Colon (tissue), 2 donors: ENCODE measurements at regions not wholly inside any gene's neighbourhood (a gene's known extent, or its start where the extent isn't known, plus 50 kb on each side); places are given as distances from the start of the nearest gene placed in this dataset.

Experiments used
- FAIRE-seq: peaks from 2 replicates; lab custom pipeline; 2012; peaks lifted over from hg19 to GRCh38; lab: Jason Lieb, UNC
- donor health status: control.
- donor health status: control.

DNA sequence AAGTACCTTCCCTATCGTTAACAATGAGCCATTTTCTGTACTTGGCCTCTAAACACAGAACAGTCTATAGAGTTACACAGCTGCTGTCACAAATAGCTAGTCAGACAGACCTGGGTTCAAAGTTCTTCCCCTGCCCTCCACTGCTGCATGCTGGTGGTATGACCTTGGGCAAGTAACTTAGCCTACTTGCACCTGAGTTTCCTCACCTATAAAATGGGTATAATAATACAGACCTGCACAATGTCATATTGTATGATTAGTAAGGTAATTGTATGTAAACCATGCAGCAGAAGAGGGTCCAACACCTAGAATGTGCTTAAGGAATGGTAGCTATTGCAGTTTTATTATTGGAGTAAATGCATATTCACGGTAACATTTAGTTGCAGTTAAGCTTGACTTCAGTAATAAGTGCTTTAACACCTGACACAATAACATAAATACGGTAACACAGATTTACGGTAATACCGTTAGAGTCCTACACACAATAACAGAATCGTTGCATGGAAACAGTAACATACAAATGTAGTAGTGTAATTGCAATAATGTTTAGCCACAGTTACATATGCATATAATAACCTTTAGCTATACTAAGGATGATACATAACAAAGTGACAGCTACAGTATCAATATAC lies 193.3 kb upstream of the CSF3R start:
- FAIRE-seq = no peak

DNA sequence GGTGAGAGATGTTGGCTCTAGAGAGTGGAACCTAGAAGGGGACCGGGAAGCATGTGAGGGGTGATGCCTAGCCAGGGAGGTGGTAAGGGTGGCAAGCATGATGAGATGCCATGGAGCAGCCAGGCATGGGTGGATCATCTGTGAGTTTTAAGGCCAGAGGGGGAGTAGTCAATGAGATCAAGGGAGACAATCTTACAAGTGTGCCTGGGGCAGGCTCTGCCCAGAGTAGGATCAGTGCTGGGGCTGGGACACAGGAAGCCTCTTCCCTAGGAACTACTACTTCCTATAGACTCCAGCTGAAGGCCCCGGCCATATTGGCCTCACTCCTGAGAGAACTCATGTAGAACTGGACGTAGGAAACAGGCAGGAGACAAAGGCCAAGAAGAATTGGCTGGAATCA lies 192.4 kb upstream of the CSF3R start:
- no peak for FAIRE-seq

DNA sequence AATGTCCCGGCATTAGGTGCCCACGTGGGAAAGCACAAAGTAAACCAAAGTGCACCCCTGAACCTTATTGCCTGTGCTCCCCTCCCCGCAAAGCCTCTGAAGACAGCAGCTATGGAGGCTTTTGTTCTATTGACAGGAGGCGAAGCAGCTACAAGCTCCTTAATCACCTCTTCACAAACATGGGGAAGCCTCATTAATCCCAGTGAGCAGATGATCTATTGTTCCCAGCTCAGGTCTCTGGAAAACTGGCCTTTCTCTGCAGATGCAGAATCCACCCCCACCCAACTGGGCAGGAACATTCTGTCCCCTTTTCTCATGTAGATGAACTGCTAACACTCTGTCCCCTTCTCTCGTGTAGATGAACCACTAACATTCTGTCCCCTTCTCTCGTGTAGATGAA lies 190.5 kb upstream of the CSF3R start:
- FAIRE-seq = no peak

DNA sequence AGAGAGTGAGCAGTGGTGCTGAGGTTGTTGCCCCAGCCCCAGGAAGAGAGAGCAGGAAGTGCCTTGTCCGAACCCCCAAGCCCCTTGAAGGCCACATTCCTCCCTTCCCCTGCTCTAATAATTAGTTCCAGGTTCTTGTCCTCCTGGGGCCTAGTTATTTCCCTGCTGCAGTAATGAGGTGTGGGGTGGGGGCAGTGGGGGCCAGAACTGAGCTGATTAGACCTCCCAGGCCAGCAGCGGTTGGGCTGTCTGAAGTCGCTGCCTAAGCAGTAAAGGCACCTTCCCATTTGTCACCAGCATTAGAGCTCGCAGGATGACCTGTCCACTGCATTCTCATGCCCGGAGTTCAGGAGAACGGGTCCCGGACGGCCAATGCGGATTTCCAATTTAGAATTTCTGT lies 186.5 kb upstream of the CSF3R start:
- FAIRE-seq = no peak

DNA sequence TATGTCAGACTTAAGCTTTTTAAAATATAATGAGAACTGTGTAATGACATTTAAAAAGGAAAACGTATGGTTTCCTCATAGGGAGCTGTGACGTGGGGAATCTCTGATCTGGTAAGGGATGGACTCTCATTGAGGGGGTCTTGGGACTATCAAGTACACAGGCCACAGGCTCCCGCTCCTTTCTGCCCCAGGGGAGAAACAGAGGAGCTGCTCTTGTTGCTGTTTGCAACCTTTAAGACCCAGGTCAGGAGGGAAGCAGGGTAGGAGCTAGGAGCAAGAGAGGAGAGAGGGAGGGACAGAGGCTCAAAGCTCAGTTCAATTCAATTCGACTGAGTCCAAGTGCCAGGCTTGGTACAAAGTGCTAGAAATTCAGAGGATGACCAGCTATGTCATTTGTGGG lies 185.1 kb upstream of the CSF3R start:
- no peak for FAIRE-seq

DNA sequence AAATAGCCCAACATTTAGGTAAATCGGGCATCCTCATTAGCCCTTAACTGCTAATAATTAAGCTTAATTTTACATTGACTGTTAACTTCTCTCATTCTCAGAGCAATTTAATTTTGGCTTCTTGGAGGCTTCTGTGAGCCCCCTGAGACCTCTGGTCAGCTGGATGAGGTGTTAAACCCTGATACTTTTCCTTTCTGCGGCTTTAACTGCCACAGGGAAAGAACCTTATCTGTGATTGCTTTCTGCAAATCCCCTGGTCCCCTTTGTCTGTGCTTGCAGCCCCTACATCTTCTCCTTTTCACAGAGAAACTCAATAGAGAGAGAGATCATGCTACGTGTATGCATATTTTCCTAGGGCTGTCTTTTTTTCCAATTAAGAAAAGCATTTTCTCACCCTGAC lies 184.5 kb upstream of the CSF3R start:
- FAIRE-seq = no peak

DNA sequence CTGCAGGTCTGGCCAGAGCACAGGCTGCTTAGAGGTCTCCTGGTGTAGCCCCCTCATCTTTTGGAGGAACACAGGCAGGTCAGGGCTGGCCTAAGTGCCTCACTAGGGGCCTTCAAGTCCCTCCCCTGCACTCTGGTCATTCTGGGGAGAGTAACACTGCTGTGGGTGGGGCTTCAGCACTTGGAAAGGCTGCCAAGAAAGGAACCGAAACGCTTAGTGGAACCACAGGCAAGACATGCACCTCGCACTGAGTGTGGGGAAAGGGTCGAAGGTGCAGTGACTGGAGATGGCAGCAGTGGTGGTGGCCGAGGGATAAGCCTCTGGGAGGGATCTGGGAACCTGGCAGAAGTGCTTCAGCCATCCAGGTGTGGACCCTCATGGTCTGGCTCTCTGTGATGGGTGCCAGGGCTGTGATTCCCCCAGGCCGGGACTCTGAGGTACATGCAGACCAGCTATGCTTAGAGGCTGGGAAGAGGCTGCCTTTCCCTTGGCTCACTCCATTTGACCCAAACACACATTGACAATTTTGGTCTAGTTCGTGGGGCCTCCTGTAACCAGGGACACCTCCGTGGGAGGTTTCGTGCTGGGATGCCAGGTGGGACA lies 182.9 kb upstream of the CSF3R start:
- no peak for FAIRE-seq

DNA sequence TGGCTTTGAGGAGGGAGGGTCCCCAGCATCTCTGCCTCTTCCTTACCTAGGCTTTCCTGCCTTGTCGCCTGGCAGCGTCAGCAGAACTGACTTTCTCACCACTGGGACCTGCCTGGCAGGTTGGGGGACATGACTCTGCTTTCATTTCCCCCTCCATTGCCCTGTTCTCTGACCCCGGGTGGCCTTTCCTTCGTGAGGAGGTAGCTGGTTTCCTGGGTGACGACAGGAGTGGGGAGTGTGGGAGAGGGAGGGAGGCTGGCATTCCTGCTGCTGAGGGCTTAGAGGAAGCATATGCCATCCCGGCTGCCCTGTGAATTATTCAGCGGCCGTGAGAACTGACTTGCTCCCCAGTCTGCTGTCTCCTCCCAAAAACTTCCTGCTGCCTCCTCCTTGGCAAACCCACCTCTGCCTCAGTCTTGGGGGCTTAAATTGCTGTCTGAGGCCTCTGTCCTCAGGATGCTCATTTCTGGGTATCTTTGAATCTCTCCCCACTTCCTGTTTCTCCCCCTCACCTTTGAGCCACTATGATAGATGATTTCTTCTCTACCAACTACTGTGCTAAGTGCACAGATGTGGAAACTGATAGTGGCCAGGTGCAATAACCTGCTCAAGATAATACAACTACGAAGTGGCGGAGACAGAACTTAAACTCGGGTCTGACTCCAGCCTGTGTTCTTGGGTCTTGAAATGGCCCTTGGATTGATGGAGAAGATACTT lies 182.0 kb upstream of the CSF3R start:
- no peak for FAIRE-seq

DNA sequence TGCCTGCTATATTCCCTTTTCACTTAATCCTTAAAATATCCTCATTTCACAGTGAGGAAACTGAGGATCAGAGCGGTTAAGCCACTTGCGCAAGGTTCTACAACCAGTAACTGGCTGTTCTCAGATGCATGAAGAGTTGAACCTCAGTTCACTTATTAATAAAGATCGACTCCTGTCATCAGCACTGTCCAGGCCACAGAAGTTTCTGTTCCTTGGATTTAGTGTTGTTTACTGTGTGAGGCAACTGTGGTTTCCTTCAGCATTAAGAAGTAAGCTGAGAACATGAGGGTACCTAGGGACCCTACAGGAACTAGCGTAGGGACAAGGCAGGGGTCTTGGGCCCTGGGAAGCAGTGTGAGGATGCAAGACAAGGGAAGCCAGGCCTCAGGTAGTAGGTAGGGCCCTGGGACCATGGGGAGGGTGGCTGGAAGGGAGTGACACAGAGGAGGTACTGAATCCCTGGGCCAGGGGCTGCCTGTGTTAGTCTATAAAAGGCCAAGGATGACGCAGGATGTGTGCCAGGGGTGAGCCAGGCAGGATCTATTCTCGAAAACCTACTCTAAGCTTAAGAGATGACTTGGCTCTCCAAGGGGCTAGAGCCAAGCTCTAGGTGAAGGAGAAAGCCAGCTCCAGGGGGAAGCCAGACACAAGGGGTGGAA lies 181.2 kb upstream of the CSF3R start:
- no peak for FAIRE-seq

DNA sequence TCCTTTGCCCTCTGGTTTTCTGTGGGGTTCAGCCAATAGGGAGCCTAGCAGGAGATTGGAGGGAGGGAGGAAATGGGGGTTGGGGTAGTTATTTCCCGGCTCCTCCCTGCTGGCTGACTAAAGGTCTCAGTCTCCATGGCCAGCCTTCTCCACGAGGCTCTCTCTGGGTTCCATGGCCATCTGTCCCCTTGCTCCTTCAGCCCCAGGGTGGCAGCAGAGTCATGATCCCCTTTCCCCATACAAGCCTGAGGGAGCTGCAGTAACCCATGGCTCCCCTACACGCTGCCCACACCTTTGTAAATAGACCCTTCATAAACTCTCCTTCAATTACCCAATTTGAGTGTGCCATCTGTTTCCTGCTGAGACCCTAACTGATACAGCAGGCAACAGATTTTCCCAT lies 176.1 kb upstream of the CSF3R start:
- no peak for FAIRE-seq

DNA sequence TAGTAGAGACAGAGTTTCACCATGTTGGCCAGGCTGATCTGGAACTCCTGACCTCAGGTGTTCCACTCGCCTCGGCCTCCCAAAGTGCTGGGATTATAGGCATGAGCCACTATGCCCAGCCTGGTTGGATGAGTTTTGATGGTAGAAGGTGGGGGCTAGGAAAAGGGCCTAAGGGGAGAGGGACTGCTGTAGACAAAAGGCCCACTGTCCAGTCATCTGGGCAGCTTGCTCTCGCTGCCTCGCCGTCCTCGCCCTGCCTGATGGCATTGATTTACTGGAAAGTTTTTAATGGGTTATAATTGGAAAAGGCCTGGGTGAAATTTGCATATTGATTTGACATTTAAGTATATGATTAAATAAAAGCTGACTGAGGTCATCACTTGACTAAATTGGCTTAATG lies 175.1 kb upstream of the CSF3R start:
- FAIRE-seq = no peak

DNA sequence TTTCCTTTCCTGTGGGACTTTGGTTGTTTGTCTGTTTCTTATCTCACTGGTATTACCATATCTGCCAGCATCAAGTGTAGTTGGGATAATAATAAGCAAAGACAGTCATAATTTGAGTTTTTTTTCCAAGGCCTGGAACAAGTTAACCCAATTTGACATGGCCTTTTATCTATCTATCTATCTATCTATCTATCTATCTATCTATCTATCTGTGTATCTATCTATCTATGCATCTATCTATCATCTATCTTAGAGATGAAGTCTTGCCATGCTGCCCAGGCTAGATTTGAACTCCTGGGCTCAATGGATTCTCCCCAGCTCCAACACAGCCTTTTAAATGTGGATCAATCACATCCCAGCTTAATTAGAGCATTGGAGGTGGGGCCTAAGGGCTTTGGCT lies 174.1 kb upstream of the CSF3R start:
- FAIRE-seq = no peak

DNA sequence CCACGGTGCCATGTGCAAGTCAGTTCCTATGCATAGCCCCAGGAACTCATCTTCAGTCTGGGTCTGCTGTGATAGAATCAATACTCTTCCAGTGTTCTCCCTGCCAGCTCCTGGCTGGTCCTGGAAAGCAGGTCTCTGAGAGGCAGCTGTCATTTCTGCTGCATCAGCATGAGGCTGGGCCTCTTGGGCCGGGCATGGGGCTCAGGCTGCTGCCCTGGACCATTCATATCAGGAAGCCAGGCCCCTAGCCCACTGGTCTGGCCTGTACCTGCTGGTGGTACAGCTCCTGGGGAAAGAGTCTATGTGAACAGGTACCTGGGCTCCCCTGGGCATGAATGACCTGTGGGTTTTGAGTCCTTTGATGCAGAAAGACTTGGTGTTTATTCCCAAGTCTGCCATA lies 173.6 kb upstream of the CSF3R start:
- no peak for FAIRE-seq

DNA sequence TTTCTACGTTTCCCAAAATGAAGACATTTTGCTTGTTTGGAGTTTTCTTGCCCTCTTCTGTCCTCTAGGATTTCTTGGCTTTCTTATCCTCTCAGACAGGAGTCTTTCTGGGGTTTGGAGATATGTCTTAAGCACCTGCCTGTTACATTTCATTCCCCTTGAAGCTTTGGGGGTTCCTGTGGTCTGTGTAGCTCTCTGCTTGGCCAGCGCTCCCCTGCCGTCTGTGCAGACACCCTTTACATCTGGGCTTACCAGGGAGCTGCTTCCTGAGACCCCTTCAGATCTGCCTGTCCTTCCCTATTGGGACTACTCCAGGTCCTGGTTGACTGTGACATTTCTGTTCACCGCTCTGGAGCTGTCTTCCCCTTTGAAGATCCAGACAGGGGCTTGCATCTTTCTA lies 171.9 kb upstream of the CSF3R start:
- FAIRE-seq = no peak

DNA sequence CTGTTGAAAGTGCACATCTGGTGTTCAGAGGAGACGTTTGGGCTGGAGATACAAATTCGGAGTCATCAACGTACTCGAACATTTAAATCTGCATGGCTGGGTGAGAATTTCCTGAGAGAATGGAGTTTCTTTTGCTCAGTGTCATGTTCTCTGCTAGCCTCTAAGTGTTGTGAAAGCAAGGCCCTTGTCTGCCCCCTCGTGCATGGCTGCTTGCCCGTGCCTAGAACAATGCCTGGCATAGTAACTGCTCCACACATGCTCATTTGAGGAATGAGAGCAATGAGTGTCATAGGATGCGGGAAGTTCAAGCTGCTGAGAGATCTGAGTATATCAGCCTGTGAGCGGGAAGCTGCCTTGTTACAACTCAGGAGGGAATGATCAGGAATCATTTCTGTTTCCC lies 171.1 kb upstream of the CSF3R start:
- no peak for FAIRE-seq

DNA sequence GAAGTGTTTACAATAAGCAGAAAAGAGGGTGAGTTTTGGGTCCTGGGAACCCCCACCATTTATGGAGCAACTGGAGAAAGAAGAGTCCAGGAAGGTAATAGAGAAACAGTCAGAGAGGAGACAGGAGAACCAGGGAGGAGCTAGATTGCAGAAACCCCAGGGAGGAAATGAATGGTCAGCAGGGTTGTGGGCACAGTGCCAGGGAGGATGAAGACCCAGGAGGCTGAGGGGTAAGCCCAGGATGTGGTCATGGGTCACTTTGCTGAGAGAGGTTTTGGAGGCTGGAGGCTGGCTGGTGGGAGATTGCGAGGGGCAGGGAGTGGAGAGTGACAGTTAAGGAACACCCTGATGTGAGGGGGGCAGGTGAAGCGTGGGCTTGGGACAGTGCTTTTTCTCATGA lies 169.9 kb upstream of the CSF3R start:
- FAIRE-seq = no peak

DNA sequence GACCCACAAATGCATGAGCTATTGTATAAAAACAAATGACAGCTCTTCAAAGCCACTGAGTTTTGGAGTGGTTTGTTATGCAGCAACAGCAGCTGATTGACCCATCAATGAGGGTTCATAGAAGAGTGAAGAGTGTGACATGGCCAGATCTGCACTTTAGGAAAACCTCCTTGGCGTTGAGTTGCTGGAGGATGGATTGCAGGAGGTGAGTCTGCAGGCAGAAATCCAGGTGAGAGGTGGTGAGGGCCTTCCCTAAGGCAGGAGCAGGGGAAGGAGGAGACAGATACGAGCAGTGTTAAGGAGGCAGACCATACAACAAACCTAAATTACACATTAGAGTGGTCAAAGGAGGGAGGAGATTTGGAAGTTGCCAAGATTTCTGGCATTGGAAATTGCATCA lies 169.3 kb upstream of the CSF3R start:
- no peak for FAIRE-seq

DNA sequence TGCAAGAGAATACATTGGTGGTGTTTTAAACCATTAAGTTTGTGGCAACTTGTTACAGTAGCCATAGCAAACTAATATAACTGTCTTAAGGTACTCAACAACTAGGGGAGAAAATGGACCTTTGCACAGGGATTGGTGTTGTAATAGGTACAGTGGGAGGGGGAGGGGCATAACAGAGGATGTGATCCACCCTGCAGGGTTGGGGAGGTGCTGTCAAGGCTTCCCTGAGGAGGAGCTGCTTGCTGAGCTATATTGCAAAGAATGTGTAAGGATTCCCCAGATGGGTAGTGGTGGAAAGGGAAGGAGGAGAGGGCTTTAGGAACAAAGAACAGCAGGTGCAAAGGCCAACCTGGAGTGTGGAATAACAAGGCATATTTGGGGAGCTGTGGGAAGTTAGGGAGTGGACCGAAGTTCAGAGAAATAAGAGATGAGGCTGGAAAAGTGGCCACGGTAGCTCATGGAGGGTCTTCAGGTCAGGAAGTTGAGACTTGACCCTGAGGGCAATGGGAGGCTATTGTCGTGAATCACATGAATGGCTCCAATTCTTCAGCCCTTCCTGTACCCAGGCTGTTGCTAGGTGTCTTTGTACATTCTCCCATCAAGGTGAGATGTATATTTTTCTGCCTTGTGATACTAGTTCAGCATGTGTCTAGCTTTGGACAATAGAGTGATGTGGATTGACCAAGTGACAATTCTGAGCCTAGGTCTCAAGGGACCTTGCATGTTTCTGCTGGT lies 168.6 kb upstream of the CSF3R start:
- no peak for FAIRE-seq

DNA sequence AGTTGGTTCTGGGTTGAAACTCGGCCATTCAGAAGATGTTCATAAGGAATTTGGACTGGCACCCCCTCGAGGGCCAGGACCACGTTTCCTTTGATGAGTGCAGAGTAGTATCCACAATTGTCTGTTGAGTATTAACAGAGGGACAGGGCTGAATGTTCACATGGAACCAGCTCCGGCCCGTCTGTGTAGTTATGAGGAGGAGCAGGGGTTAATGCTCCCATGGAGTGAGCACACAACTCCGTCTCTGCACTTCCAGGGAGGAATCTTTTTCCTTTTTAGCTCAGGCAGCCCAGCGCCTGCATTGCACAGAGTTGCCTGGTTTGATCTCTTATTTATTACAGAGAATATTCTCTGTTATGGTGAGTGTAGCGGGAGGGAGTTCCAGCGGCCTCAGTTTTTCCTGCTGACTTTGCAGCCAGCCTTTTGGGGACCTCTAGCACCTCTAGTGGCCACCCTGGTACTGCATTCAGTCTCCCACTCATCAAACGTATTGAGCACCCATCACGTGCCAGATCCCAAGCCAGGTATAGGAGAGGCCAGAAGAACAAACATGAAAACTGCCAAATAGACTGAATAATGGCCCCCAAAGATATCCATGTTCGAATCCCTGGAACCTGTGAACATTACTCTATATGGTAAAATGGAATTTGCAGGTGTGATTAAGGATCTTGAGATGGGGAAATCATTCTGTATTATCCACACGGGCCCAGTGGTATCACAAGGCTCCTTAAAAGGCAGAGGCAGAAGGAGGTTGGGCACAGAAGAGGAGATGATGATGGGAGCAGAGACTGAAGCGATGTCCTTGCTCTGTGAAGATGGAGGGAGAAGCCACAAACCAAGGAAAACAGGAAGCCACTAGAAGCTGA lies 167.7 kb upstream of the CSF3R start:
- FAIRE-seq = no peak

DNA sequence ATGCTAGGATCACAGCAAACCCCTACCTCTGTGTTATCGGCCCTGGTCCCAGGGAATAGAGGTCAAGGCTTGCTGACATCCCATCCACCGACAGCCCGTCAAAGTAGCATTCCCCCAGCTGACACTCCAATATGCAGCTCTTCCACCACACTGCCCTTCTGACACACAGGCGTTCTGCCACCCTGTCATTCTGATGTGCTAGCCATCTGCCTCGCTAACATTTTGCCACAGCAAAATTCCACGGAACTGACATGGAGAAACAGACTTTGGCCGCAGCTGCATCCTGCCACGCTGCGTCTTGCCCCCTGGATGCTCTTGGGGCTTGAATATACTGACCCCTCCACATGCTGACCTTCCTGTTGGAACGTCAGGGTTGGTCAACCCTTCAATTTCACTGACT lies 163.2 kb upstream of the CSF3R start:
- no peak for FAIRE-seq

DNA sequence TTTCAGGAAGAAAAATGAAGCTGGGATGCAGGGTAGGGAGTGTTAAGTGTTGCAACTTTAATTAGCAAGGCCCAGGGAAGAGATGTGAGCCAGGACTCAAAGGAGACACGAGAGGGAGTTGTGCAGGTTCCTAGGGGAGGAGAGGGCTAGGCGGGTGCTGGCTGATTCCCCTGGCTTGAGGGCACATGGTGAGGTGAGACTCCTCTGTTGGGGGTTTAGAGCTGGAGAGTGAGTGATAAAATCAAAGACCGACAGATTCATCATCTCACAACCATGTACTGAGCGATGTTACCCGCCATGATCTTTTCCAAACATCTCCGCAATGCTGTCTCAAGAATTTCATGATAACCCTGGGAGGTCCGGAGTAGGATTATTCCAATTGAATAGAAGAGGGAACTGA lies 161.8 kb upstream of the CSF3R start:
- FAIRE-seq = no peak
